ENCODE measurements at regions not wholly inside any gene's neighbourhood (a gene's known extent, or its start where the extent isn't known, plus 50 kb on each side); places are given as distances from the start of the nearest gene placed in this dataset.

DNA sequence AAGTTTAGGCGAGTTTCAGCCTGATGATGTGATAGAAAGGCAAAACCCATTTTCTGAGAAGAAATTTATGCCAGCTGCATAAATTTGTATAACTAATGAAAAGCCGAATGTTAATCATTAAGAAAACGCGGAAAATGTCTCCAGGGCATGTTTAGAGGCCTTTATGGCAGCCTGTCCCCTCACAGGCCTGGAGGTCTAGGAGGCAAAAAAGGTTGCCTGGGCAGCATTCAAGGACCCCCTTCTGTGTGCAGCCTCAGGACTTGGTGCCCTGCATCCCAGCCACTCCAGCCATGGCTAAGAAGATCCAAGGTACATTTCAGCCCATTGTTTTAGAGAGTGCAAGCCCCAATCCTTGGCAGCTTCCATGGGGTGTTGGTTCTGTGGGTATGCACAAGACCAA lies 614.2 kb downstream of the SLITRK5 start:
- no CpG with 5 or more reads among the region's 4 CpGs for WGBS, 2 experiments (ENCODE audit: extremely low coverage in 2 of 2, insufficient read length in 1 of 2)
- Histone ChIP-seq H3K36me3 (ENCODE audit: control insufficient read depth, insufficient read depth, low read length) (no peaks in the 10 kb centered on the region), H3K23ac (ENCODE audit: low read depth, low read length) (no peak overlapping the region), H2AFZ (replicated peaks; ENCODE audit: low read length, poor library complexity) (no peak overlapping the region), H4K91ac (ENCODE audit: insufficient read depth, low read depth, low read length) (no peak overlapping the region), H3K27me3 (ENCODE audit: control insufficient read depth, insufficient read depth, low read length) (no peaks in the 10 kb centered on the region), H3K4ac (ENCODE audit: low read depth, low read length) (no peak overlapping the region), H4K20me1 (ENCODE audit: insufficient read depth, low read length) (no peaks in the 10 kb centered on the region), H2BK20ac (ENCODE audit: low read depth, low read length) (no peak overlapping the region), H4K5ac (ENCODE audit: low read depth, low read length) (no peak overlapping the region), H2AK5ac (ENCODE audit: low read depth, low read length) (no peak overlapping the region), H3K9me1 (ENCODE audit: insufficient read depth, low read length) (no peaks in the 10 kb centered on the region), H3K4me1 (ENCODE audit: control insufficient read depth, insufficient read depth, low read length) (no peaks in the 10 kb centered on the region), H2BK15ac (ENCODE audit: low read depth, low read length) (no peak overlapping the region), H3K4me3 (ENCODE audit: insufficient read depth, low read depth, low read length) (no peak overlapping the region), H3K27ac (ENCODE audit: insufficient read depth, low read length) (no peak overlapping the region), H4K8ac (ENCODE audit: low read depth in 2 of 2, low read length in 2 of 2) (no peak overlapping the region), H3K14ac (replicated peaks; ENCODE audit: low read depth, low read length) (no peak overlapping the region), H3K79me1 (ENCODE audit: low read depth in 1 of 2, low read length in 2 of 2) (no peaks in the 10 kb centered on the region), H2AK9ac (replicated peaks; ENCODE audit: low read depth, low read length, poor library complexity) (no peak overlapping the region), H2BK120ac (ENCODE audit: low read depth, low read length) (no peak overlapping the region), H3K56ac (ENCODE audit: extremely low read depth, insufficient read depth, low read length) (no peak overlapping the region), H2BK5ac (ENCODE audit: low read depth, low read length, poor library complexity, severe bottlenecking) (no peak overlapping the region), H3K4me2 (ENCODE audit: low read depth, low read length) (no peak overlapping the region), H3K9me3 (ENCODE audit: control insufficient read depth, insufficient read depth, low read length) (peaks cover 11% of the 10 kb centered on the region; the same call in 1 of the 2 replicates), H3K9ac (ENCODE audit: low read depth, low read length) (no peak overlapping the region), H3K18ac (ENCODE audit: low read depth, low read length) (no peak overlapping the region)
- dilution Hi-C loops (cut with HindIII; ENCODE audit: low sequenced_read_pairs, unreplicated experiment) (no loop called here), intact Hi-C loops (cut with micrococcal nuclease) (no loop called here), in situ Hi-C loops (cut with MboI; ENCODE audit: low sequenced_read_pairs) (no loop called here)
- CTCF ChIA-PET = no interaction called here
- no TSS peak for BruUV-seq (replicated peaks)
- TF ChIP-seq NFE2L2 (IDR thresholded peaks at IDR 0.05; ENCODE audit: low read depth, low read length) (no peak), RCOR1 (IDR thresholded peaks at IDR 0.05; ENCODE audit: insufficient replicate concordance, low read length) (no peak), CEBPB (IDR thresholded peaks at IDR 0.05; ENCODE audit: low read depth, low read length) (no peak), BHLHE40 (IDR thresholded peaks at IDR 0.05; ENCODE audit: low read depth, low read length) (no peak), MAZ (IDR thresholded peaks at IDR 0.05; ENCODE audit: borderline replicate concordance, low read depth, low read length) (no peak), USF2 (IDR thresholded peaks at IDR 0.05; ENCODE audit: low read depth, low read length) (no peak), SMC3 (IDR thresholded peaks at IDR 0.05; ENCODE audit: low read depth, low read length) (no peak), ELK1 (IDR thresholded peaks at IDR 0.05; ENCODE audit: borderline replicate concordance, low read depth, low read length) (no peak)
- DNase-seq = no peak
- POLR2A ChIA-PET (ENCODE audit: unreplicated experiment) = no interaction called here
- no peak for ATAC-seq (ENCODE audit: low read depth)

Measured in IMR-90 (cell line).